HG03558 (cell line): ENCODE measurements at regions not wholly inside any gene's neighbourhood (a gene's known extent, or its start where the extent isn't known, plus 50 kb on each side); places are given as distances from the start of the nearest gene placed in this dataset.

Source experiments
- ATAC-seq: cut with Tn5 transposase; IDR thresholded peaks from one replicate; pipeline ENCODE4 v1.9.1; 2021; ENCODE audit warnings: moderate number of reproducible peaks; ENCODE audit not compliant: unreplicated experiment; ENCODE audit errors: extremely low read depth

DNA sequence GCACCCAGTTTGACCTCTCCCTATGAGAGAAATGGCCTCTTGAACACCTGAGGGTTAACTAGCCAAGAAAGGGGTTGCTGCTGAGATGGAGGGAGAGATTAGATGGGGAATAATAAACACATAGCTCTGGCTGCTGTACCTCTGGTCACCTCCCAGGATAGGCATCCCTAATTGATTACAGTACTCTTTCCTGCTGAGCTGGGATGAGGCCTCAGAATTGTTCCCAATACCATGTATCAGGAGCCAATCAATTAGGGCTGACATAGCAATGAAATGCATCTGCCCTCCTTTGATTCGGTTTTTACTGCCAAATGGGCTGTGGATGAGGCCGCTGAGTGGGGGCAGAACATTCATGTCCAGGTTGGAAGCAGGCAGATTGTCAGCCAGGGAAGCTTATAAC lies 339.4 kb upstream of the SLCO3A1 start:
- no peak for ATAC-seq

DNA sequence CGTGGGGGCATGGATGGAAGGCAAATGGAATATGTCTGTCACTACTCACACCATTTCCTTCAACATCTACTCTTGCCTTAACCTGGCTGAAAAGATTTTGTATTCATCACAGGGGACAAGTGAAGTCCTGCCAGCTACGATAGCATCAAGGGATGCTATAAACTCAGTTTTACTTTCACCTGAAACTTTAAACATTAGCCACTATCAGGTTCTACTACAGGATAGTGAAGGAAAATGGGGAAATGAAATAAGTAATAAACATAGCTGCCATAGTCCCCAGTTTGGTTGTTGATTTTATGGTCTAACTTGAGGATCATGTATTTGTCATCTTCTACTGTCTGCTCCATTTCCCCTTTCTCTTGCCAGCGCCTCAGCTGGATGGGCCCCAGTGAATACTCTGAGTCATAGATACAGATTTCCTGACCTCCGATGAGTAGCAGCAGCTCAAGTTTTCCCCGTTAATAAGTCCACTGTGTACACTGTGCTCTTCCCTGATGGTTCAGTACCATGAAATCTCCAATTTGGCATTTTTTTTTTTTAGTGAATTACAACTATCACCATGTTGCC lies 338.2 kb upstream of the SLCO3A1 start:
- ATAC-seq: no peak

DNA sequence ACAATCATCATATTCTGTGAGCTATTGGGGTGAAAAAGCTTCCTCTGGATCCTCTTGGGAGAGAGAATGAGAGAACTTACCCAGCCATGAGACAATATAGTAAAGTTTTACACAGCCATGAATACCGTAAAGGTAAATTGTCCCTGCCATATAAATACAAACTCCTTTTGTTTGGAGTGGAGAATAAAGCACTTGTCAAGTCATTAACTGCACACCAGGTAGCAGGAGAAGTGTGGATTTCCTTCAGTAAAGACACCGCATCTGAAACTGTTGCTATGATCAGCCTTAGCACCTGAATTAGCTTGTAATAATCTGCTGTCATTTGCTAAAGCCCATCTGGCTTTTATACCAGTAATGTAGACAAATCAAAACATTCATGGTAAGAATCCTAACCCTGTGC lies 336.6 kb upstream of the SLCO3A1 start:
- no peak for ATAC-seq

DNA sequence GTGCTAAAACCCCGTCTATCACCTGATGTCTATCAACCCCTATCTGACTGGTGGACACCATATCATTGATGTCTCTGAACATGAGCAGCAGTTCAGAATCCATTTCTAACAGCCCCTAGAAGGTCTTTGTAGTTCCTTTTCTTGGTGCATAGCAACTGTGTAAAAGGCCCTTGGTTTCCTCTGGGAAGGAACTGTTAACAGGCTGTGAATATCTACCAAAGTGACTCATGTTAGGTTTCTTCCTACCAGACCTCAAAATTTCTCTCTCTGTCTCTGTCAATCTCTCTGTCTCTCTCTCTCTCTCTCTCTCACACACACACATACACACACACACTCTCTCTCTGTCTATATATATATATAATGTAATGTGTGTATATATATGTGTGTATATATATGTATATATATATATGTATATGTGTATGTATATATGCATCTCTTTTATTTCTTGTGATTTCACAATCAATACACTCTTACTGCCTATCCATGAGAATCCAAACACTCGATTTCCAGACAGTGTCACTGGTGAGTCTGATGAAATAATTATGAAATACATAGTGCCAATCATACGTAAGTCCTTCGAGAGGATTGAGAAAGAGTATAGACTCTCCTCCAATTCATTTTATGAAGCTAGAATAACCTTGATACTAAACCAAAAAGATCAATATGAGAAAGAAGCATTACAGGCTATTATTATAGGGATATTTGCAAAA lies 335.9 kb upstream of the SLCO3A1 start:
- no peak for ATAC-seq

DNA sequence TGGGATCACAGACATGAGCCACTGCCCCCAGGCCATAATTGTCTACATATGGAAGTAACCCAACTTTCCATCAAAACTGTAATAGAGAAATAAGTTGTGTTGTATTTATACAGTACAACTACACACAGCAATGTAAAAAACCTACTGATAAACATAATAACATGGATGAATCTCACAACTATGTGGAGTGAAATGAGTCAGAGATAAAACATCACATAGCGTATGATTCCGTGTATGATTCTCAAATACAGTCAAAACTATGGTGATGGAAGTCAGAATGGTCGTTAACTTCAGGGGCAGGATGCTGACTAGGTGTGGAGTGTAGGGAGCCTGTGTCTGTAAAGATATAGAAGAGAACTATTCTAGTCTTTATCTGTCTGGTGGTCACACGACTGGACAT lies 332.7 kb upstream of the SLCO3A1 start:
- ATAC-seq: no peak

DNA sequence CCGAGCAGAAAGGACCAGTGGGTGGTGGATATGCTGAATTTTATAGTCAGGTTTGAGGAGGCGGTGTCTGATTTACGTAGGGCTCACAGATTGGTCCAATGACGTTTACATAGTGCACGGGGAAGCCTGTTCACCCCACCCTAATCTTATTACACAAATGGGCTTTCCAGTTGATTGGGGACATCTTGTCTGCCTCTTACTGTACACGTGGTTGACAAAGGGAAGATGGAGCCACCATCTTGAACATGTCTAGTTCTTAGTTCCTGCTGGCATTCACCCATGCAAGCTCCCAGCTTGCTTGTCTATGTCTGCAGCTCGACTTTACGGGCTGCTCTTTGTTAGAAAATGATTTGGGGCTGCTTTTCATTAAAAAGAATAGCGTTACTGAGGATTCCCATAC lies 332.0 kb upstream of the SLCO3A1 start:
- ATAC-seq: no peak

DNA sequence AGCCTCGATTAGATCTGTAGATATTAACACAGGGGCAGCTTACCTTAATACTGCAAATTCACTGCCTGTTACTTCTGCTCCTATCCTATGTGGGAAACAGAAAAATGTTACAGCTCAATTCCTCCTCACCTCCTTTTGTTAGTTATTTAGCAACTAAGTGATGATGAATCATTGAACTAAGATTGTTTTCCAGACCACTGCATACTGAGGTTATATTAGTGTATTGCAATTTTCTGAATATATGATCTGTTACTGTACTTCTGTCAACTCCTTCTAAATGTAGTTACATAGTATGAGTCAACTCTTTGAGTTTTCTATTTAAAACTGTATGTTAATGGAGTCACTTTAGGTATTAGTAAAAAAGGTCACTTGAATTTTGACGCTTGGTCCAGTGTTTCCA lies 331.5 kb upstream of the SLCO3A1 start:
- ATAC-seq: no peak

DNA sequence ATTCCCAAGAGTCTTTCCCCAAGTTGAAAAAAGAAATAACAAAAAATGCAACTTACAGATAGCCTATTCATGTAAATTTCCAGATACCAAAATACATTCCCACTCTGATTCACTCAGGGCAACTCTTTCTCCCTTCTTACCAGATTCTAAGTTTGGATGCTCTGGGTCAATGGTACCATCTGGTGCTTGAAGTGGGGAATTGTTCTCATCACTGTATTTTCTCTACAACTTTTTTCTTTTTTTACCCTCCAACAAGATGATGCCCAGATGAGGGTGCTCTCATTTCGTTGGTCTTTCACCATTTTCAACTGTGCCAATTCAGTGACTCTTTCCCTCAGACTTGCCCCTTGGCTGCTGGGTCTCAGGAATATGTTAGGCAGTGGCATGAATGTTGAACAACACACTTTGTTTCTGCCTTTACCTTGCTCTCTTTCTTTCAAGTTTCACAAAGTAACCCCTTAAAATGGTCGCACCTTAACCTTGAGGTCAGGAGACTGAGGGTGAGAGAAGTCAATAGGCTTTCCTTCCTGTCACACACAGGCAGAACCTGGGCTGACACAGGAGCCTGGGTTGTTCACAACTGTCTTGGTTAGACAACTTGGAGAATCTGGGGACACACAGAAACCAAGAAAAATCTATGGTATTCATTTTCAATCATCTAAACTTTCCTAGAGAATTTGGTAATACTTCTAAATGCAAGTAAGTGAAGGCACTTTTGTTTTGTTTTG lies 330.7 kb upstream of the SLCO3A1 start:
- no peak for ATAC-seq

DNA sequence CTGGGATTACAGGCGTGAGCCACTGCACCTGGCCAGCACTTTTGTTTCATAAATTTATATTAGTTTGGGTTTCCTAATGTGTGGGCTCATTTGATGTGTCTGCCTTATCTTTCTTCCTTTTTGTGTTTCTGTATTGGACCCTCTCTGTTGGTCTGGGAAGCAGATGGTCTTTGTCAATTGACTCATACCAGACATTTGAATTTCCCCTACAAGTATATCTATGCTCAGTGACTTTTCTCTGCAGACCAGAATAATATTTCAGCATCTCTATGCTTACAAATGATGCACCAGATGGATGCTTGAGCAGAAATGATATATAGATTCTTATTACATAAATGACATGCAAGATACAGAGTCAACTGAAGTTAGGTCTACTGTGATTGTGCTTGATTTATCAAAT lies 329.9 kb upstream of the SLCO3A1 start:
- ATAC-seq: no peak

DNA sequence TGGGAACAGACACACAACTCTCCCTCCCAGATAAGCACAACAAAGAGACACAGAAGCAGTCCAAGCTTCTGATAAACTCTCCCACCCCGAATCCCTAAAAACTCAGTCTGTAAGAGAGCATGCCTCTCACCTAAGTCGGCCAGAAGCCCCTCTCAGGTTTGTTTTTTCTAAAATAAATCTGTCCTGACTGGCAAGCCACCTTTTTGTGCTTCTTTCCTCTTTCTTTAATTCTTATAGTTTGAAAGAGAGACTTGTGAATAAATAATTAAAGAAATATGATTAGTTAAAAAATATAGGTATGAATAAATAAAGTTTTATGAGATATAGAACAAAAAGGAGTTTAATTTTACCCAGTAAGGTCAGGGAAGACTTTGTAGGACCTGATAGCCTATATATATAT lies 329.0 kb upstream of the SLCO3A1 start:
- no peak for ATAC-seq

DNA sequence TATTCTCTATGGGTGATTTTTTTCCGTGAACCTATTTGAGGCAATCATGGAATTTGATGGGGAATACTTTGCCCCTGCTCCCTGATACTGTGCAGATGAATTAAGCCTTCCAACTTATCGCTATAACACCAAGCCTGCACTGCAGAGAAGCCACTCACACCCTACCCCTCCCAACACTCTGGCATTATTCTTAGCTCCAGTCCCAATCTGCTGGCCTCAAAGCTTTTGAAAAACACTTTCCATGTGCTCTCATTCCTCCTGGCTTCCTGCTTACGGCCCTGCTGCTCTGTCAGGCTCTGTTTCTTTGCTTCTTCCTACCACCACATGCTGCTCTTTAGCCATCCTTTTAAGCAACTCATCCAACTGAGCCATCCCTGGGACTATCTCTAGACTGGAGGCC lies 327.8 kb upstream of the SLCO3A1 start:
- no peak for ATAC-seq

DNA sequence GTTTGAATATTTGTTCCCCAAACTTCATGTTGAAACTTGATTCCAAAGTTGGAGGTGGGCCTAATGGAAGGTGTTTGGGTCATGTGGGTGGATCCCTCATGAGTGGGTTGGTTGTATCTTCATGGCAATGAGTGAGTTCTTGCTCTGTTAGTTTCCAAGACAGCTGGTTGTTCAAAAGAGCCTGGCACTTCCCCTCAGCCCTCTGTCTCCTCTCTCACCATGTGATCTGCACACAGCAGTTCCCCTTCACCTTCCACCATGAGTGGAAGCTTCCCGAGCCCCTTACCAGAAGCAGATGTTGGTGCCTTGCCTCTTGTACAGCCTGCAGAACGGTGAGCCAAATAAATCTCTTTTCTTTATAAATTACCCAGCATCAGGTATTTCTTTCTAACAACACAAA lies 327.1 kb upstream of the SLCO3A1 start:
- no peak for ATAC-seq

DNA sequence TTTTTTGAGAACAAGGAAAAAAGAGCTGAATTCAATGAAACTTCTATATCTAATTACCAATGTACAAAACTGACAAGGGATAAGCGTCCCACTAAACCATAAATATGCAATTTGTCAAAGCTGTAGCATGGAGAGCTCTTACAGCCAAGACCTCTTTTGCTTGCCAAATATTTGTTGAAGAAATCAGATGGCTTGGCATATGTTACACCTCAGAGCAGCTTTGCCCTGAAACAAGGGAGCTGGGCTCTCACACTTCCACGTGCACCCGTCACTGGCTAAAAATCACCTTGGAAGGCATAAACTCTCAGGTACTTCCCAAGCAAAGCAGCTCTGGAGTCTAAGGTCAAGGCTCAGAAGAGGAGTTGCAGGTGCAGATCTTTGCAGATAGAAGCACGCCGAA lies 324.7 kb upstream of the SLCO3A1 start:
- ATAC-seq: no peak

DNA sequence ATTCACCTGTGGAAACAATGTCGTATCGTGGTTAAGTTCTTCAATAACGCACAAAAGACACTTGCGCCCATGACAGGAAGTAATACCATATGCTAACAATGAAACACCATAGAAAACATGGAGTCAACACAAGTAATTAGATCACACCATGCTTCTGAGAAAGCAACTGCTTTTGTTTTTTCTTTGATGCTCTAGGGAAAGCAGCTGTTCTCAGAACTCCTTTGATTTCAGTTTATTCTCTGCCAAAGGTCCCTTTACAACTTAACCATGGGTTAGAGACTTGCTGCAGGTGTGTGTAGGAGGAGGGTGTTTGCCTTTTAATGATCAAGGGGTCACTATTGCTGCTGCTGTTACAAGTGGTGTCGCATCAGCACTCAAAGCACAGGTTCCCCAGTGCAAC lies 324.0 kb upstream of the SLCO3A1 start:
- ATAC-seq: no peak

DNA sequence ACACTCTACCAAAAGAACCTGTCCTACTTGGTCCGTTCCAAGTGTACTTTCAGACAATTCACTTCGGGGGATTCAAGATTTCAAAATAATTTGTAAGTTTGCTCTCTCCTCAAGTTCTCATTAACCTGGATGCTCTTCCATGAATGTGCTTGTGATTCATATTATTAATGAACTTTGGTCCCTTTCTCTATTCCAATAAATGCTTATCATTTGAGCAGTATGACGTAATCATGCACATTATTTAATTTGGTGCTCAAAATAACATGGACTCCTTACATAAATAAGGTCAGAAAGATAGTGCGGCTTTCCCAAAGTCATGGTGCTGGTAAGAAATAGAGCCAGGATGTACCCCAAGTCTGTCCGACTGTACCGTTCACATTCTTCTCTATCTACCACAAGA lies 323.2 kb upstream of the SLCO3A1 start:
- ATAC-seq: no peak

DNA sequence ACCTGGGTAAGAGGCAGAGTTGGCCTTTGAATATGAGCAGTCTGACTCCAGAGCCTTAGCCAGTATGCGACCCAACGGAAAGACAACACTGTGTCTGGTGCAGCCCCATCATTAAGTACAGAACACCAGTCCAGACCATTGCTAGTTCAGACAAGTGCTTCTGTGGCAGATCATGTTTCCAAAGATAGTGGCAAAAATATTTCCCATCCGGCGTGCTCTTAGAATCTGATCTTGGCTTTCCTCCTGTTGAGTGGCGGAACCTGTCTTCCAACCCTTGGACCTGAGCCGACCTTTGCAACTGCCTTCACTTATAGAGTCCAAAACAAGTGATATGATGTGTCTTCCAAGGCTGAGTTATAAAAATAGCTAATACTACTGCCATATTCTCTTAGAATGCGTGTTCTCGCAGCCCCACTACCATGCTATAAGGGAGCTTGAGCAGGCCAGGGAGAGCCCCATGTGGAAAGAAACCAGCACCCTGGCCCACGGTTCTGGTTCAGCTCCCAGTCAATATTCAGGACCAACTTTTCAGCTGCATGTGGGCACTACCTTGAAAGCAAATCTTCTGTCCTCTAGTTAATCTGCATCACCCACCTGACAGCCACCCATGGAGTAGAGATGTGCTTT lies 322.4 kb upstream of the SLCO3A1 start:
- ATAC-seq: no peak

DNA sequence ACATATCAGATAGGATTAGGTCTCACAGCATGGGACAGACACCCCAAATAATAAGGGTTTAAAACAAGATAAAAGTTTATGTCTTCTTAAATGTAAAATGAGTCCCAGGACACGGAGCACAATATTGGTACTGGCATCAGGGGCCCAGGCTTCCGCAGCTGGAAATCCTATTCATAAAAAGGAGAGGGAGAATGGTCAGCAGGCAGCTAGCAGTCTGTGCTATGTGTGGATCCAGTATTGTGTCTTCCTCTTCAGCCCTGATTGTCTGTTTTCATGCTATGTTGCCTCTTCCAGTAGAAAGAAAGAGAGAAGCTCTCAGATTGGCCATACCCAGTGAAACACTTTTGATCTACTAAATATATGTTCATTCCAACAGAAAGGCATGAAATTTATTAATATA lies 319.3 kb upstream of the SLCO3A1 start:
- ATAC-seq: no peak

DNA sequence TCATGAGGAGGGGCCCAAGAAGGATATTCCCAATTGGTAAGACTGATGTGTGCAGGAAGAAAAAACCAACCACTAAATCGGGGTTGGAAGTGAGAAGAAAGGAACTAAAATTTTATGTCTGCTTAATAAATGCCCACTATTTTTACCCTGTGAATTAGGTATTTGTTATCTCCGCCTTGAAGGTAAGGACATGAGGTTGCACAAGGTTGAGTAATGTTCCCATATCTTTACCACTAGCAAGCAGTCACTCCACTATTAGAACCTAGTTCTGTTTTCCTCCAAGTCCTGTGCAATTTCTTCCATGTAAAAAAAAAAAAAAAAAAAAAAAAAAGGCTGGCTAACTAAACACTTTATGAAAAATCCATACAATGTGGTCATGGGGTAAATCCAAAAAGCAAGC lies 318.5 kb upstream of the SLCO3A1 start:
- ATAC-seq: no peak

DNA sequence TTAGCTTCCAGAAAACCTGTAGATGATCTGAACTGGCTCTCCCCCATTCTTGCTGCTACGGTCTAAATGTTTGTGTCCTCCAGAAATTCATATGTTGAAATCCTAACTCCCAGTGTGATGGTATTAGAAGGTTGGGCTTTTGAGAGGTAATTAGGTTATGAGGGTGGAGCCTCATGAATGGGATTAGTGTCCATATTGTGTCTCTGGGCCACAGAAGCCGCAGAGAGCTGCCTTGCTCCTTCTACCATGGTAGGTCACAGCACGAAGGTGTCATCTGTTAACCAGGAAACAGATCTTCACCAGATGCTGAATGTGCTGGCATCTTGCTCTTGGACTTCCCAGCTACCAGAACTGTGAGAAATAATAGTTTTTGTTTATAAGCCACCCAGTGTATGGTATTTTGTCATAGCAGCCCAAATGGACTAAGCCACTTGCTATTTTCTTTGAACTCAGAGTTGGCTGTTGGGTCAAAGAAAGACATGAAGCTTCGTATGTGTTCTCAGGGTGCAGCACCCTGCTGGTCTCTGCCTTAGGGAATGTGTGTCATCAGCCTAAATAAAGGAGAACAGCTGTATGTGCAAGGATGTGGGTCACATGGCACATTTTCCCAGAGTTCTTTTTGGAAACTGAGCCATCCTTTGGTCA lies 317.5 kb upstream of the SLCO3A1 start:
- ATAC-seq: no peak

DNA sequence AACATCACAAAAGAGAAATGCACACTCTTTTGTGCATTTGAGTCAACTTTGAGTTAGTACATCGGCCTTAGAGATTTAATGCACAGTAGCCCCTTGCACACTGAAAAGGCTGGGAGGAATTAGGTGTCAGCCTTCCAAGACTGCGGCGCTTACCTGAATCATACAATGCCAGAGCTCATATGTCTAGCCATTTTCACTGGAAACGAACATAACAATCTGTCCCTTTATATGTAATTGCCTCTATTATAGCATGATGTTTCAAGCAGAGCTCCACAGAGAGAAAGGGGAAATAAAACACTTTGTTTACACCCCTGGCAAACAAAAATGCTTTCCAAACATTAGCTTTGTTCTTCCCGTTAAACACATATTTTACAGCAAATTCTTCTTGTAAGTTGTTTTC lies 315.7 kb upstream of the SLCO3A1 start:
- no peak for ATAC-seq

DNA sequence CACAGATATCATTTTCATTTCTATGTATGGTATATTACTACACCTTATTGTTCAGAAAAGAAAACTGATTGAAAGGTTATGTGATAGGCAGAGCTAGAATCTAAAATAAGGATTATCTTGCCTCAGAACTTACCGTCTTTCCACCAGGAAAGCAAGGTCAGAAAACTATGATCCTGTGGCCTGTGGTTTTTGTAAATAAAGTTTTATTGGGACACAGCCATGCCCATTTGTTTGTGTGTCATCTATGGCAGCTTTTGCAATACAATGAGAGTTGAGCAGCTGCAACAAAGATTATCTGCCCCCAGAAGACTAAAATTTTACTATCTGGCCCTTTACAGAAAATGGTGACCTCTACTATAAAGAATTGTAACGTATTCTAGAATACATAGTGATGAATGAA lies 314.7 kb upstream of the SLCO3A1 start:
- ATAC-seq: no peak
